Activated CD8-positive, alpha-beta T cell treated with anti-CD3 and anti-CD28 coated beads, Interleukin-2, amount 10 ng/mL, durations not matched to agents 7 days and 5 days (primary cell): ENCODE measurements at regions not wholly inside any gene's neighbourhood (a gene's known extent, or its start where the extent isn't known, plus 50 kb on each side); places are given as distances from the start of the nearest gene placed in this dataset.

Experiments used
- ATAC-seq: fragments of 150-1000 bp; cut with Tn5 transposase; one replicate; pipeline ENCODE4 v1.10.0; 2021; ENCODE audit warnings: moderate library complexity
- CTCF ChIA-PET: fragments of 350-600 bp; sonication (Branson Sonifier 250); formaldehyde crosslinking; loops from one replicate; lab custom pipeline; 2021; ENCODE audit warnings: antibody characterized with exemption; lab: Charles Lee
- POLR2A ChIA-PET: fragments of 350-600 bp; sonication (Branson Sonifier 250); formaldehyde crosslinking; loops from one replicate; lab custom pipeline; 2021; ENCODE audit warnings: antibody characterized with exemption; lab: Charles Lee
- DNase-seq: peaks from one replicate; pipeline ENCODE4 v3.0.0-alpha.2; 2020
- H3K27ac Mint-ChIP-seq: one replicate; pipeline ENCODE4 v1.8.0; 2021; ENCODE audit warnings: mild to moderate bottlenecking, mixed read lengths
- H3K27me3 Mint-ChIP-seq: one replicate; pipeline ENCODE4 v1.8.0; 2021; ENCODE audit warnings: low read depth, mixed read lengths
- H3K36me3 Mint-ChIP-seq: one replicate; pipeline ENCODE4 v1.8.0; 2021; ENCODE audit warnings: low read depth, mixed read lengths
- H3K4me1 Mint-ChIP-seq: one replicate; pipeline ENCODE4 v1.8.0; 2021; ENCODE audit warnings: low read depth, mixed read lengths
- H3K4me3 Mint-ChIP-seq: one replicate; pipeline ENCODE4 v1.8.0; 2021; ENCODE audit warnings: mild to moderate bottlenecking, mixed read lengths
- H3K9me3 Mint-ChIP-seq: one replicate; pipeline ENCODE4 v1.8.0; 2022; ENCODE audit warnings: mixed read lengths; ENCODE audit not compliant: insufficient read depth

GRCh38 chr2:20150110-20150706 is 74.7 kb downstream of the SDC1 start:
- CTCF ChIA-PET = interaction anchor here (1.0 kb wide), 1 partner anchor 135 kb away, joined by 3 read pairs; no protein-coding TSS in a partner anchor
- no peaks in the 10 kb centered on the region for H3K9me3 Mint-ChIP-seq
- POLR2A ChIA-PET = no interaction called here
- H3K27me3 Mint-ChIP-seq = peaks cover 25% of the 10 kb centered on the region
- H3K4me1 Mint-ChIP-seq = no peaks in the 10 kb centered on the region
- H3K4me3 Mint-ChIP-seq = no peak overlapping the region
- DNase-seq (no peak), ATAC-seq (no peak)
- H3K27ac Mint-ChIP-seq = no peak overlapping the region
- H3K36me3 Mint-ChIP-seq = no peaks in the 10 kb centered on the region

- Mint-ChIP-seq H3K4me3 (no peak overlapping the region), H3K27ac (no peak overlapping the region), H3K9me3 (no peaks in the 10 kb centered on the region), H3K4me1 (no peaks in the 10 kb centered on the region), H3K27me3 (peaks cover 23% of the 10 kb centered on the region), H3K36me3 (no peaks in the 10 kb centered on the region)
- ATAC-seq (no peak), DNase-seq (no peak)
- CTCF ChIA-PET = interaction anchor here (1.0 kb wide), 1 partner anchor 134 kb away, joined by 3 read pairs; no protein-coding TSS in a partner anchor
- POLR2A ChIA-PET = no interaction called here
These were observed 75.3 kb downstream of the SDC1 start for GRCh38 chr2:20149703-20150030.

- DNase-seq (no peak), ATAC-seq (no peak)
- Mint-ChIP-seq H3K4me3 (no peak overlapping the region), H3K9me3 (no peaks in the 10 kb centered on the region), H3K27me3 (peaks cover 20% of the 10 kb centered on the region), H3K27ac (no peak overlapping the region), H3K4me1 (no peaks in the 10 kb centered on the region), H3K36me3 (no peaks in the 10 kb centered on the region)
- POLR2A ChIA-PET = no interaction called here
- CTCF ChIA-PET = interaction anchor here (0.8 to 1.0 kb wide), 2 partner anchors 91 to 133 kb away, joined by 3 read pairs; no protein-coding TSS in a partner anchor
These were observed 75.8 kb downstream of the SDC1 start for GRCh38 chr2:20148923-20149702.

- H3K9me3 Mint-ChIP-seq = no peaks in the 10 kb centered on the region
- H3K4me1 Mint-ChIP-seq = no peaks in the 10 kb centered on the region
- no peaks in the 10 kb centered on the region for H3K36me3 Mint-ChIP-seq
- POLR2A ChIA-PET = no interaction called here
- CTCF ChIA-PET = interaction anchor here (0.8 kb wide), 1 partner anchor 92 kb away, joined by 3 read pairs; no protein-coding TSS in a partner anchor
- no peak overlapping the region for H3K4me3 Mint-ChIP-seq
- peaks cover 16% of the 10 kb centered on the region for H3K27me3 Mint-ChIP-seq
- no peak for ATAC-seq
- H3K27ac Mint-ChIP-seq = no peak overlapping the region
- no peak for DNase-seq
These were observed 76.5 kb downstream of the SDC1 start for GRCh38 chr2:20148426-20148922.

- ChIA-PET POLR2A (no interaction called here), CTCF (no interaction called here)
- H3K4me1 Mint-ChIP-seq = no peaks in the 10 kb centered on the region
- ATAC-seq (no peak), DNase-seq (no peak)
- no peak overlapping the region for H3K27ac Mint-ChIP-seq
- H3K9me3 Mint-ChIP-seq = no peaks in the 10 kb centered on the region
- H3K36me3 Mint-ChIP-seq = no peaks in the 10 kb centered on the region
- H3K27me3 Mint-ChIP-seq = peaks cover 13% of the 10 kb centered on the region
- H3K4me3 Mint-ChIP-seq = no peak overlapping the region
These were observed 77.6 kb downstream of the SDC1 start for GRCh38 chr2:20147351-20147750.

GRCh38 chr2:20146401-20146800 is 78.5 kb downstream of the SDC1 start:
- CTCF ChIA-PET = no interaction called here
- Mint-ChIP-seq H3K4me3 (no peak overlapping the region), H3K4me1 (no peaks in the 10 kb centered on the region)

GRCh38 chr2:20145497-20146193 is 79.3 kb downstream of the SDC1 start:
- Mint-ChIP-seq H3K27me3 (peaks cover 13% of the 10 kb centered on the region), H3K4me3 (no peak overlapping the region), H3K4me1 (no peaks in the 10 kb centered on the region), H3K9me3 (no peaks in the 10 kb centered on the region), H3K27ac (no peak overlapping the region), H3K36me3 (no peaks in the 10 kb centered on the region)
- ATAC-seq (no peak), DNase-seq (no peak)
- POLR2A ChIA-PET = no interaction called here
- CTCF ChIA-PET = no interaction called here

More at GRCh38 chr2:20146401-20146800, 78.5 kb downstream of the SDC1 start:
- Mint-ChIP-seq H3K27me3 (peaks cover 13% of the 10 kb centered on the region), H3K9me3 (no peaks in the 10 kb centered on the region), H3K27ac (no peak overlapping the region), H3K36me3 (no peaks in the 10 kb centered on the region)
- DNase-seq = no peak
- POLR2A ChIA-PET = no interaction called here
- ATAC-seq = no peak

- ChIA-PET POLR2A (no interaction called here), CTCF (no interaction called here)
- Mint-ChIP-seq H3K4me1 (no peaks in the 10 kb centered on the region), H3K27ac (no peak overlapping the region), H3K36me3 (no peaks in the 10 kb centered on the region), H3K9me3 (no peaks in the 10 kb centered on the region), H3K27me3 (peaks cover 13% of the 10 kb centered on the region), H3K4me3 (no peak overlapping the region)
- ATAC-seq (no peak), DNase-seq (no peak)
These were observed 80.1 kb downstream of the SDC1 start for GRCh38 chr2:20144861-20145260.

GRCh38 chr2:20144196-20144595 is 80.7 kb downstream of the SDC1 start:
- H3K9me3 Mint-ChIP-seq = no peaks in the 10 kb centered on the region
- H3K27me3 Mint-ChIP-seq = peaks cover 9% of the 10 kb centered on the region
- H3K27ac Mint-ChIP-seq = no peak overlapping the region
- no peak for DNase-seq
- H3K36me3 Mint-ChIP-seq = no peaks in the 10 kb centered on the region
- no peak overlapping the region for H3K4me3 Mint-ChIP-seq
- H3K4me1 Mint-ChIP-seq = no peaks in the 10 kb centered on the region
- no peak for ATAC-seq
- POLR2A ChIA-PET = no interaction called here
- CTCF ChIA-PET = interaction anchor here (1.1 kb wide), 1 partner anchor 188 kb away, joined by 3 read pairs; no protein-coding TSS in a partner anchor

GRCh38 chr2:20143263-20143662 is 81.7 kb downstream of the SDC1 start:
- Mint-ChIP-seq H3K9me3 (no peaks in the 10 kb centered on the region), H3K27ac (no peak overlapping the region)

GRCh38 chr2:20141806-20142205 is 83.1 kb downstream of the SDC1 start:
- no peaks in the 10 kb centered on the region for H3K36me3 Mint-ChIP-seq
- H3K27me3 Mint-ChIP-seq = peaks cover 4% of the 10 kb centered on the region
- H3K4me3 Mint-ChIP-seq = no peak overlapping the region
- ChIA-PET POLR2A (no interaction called here), CTCF (interaction anchor here (1.0 kb wide), 1 partner anchor 305 kb away, joined by 3 read pairs; the partner anchor contains the start of gene RHOB)
- H3K4me1 Mint-ChIP-seq = no peaks in the 10 kb centered on the region
- ATAC-seq (no peak), DNase-seq (no peak)
- no peak overlapping the region for H3K27ac Mint-ChIP-seq
- H3K9me3 Mint-ChIP-seq = no peaks in the 10 kb centered on the region

More at GRCh38 chr2:20143263-20143662, 81.7 kb downstream of the SDC1 start:
- CTCF ChIA-PET = interaction anchor here (1.1 kb wide), 1 partner anchor 187 kb away, joined by 3 read pairs; no protein-coding TSS in a partner anchor
- DNase-seq (no peak), ATAC-seq (no peak)
- Mint-ChIP-seq H3K36me3 (no peaks in the 10 kb centered on the region), H3K4me1 (no peaks in the 10 kb centered on the region), H3K27me3 (peaks cover 9% of the 10 kb centered on the region), H3K4me3 (no peak overlapping the region)
- POLR2A ChIA-PET = no interaction called here
